ENCODE measurements at regions not wholly inside any gene's neighbourhood (a gene's known extent, or its start where the extent isn't known, plus 50 kb on each side); places are given as distances from the start of the nearest gene placed in this dataset.

GRCh38 chr1:238980053-238980452 is 406.3 kb upstream of the CHRM3 start:
- no peak for DNase-seq
- TF ChIP-seq CTCF (IDR thresholded peaks at IDR 0.05) (no peak), POLR2A (IDR thresholded peaks at IDR 0.05) (no peak)
- H3K27me3 ChIP-seq = no peaks in the 10 kb centered on the region
- H3K4me3 ChIP-seq = no peak overlapping the region
- no peaks in the 10 kb centered on the region for H3K9me3 ChIP-seq
- no peak overlapping the region for H3K27ac ChIP-seq
- H3K4me1 ChIP-seq = no peaks in the 10 kb centered on the region
- H3K36me3 ChIP-seq = no peaks in the 10 kb centered on the region

- Histone ChIP-seq H3K36me3 (no peaks in the 10 kb centered on the region), H3K4me1 (no peaks in the 10 kb centered on the region), H3K9me3 (no peaks in the 10 kb centered on the region), H3K27me3 (no peaks in the 10 kb centered on the region), H3K4me3 (no peak overlapping the region), H3K27ac (no peak overlapping the region)
- DNase-seq = no peak
- TF ChIP-seq POLR2A (IDR thresholded peaks at IDR 0.05) (no peak), CTCF (IDR thresholded peaks at IDR 0.05) (no peak)
These were observed 421.7 kb upstream of the CHRM3 start for GRCh38 chr1:238964631-238965030.

- Histone ChIP-seq H3K36me3 (no peaks in the 10 kb centered on the region), H3K4me3 (no peak overlapping the region), H3K27ac (no peak overlapping the region), H3K27me3 (no peaks in the 10 kb centered on the region), H3K4me1 (no peaks in the 10 kb centered on the region), H3K9me3 (no peaks in the 10 kb centered on the region)
- no peak for DNase-seq
- no peak for TF ChIP-seq POLR2A (IDR thresholded peaks at IDR 0.05)
These were observed 423.4 kb upstream of the CHRM3 start for GRCh38 chr1:238962941-238963340.

- DNase-seq = no peak
- TF ChIP-seq CTCF (IDR thresholded peaks at IDR 0.05) = no peak
- TF ChIP-seq POLR2A (IDR thresholded peaks at IDR 0.05) = no peak
- Histone ChIP-seq H3K36me3 (no peaks in the 10 kb centered on the region), H3K4me3 (no peak overlapping the region), H3K9me3 (no peaks in the 10 kb centered on the region), H3K27me3 (no peaks in the 10 kb centered on the region), H3K27ac (no peak overlapping the region), H3K4me1 (no peaks in the 10 kb centered on the region)
These were observed 424.6 kb upstream of the CHRM3 start for GRCh38 chr1:238961790-238962189.

- Histone ChIP-seq H3K9me3 (no peaks in the 10 kb centered on the region), H3K4me3 (no peak overlapping the region), H3K4me1 (no peaks in the 10 kb centered on the region), H3K27ac (no peak overlapping the region), H3K27me3 (no peaks in the 10 kb centered on the region), H3K36me3 (no peaks in the 10 kb centered on the region)
- TF ChIP-seq CTCF (IDR thresholded peaks at IDR 0.05) (no peak), POLR2A (IDR thresholded peaks at IDR 0.05) (no peak)
- no peak for DNase-seq
These were observed 426.3 kb upstream of the CHRM3 start for GRCh38 chr1:238960071-238960470.

- H3K4me1 ChIP-seq = no peaks in the 10 kb centered on the region
- DNase-seq = no peak
- no peaks in the 10 kb centered on the region for H3K36me3 ChIP-seq
- H3K27ac ChIP-seq = no peak overlapping the region
- TF ChIP-seq CTCF (IDR thresholded peaks at IDR 0.05) (no peak), POLR2A (IDR thresholded peaks at IDR 0.05) (no peak)
- H3K9me3 ChIP-seq = no peaks in the 10 kb centered on the region
- no peak overlapping the region for H3K4me3 ChIP-seq
- H3K27me3 ChIP-seq = no peaks in the 10 kb centered on the region
These were observed 430.4 kb upstream of the CHRM3 start for GRCh38 chr1:238955934-238956333.
